Stimulated activated CD4-positive, alpha-beta T cell treated with anti-CD3 and anti-CD28 coated beads, Interleukin-4, amount 100 ng/mL, for 1 hour (primary cell): ENCODE measurements at regions not wholly inside any gene's neighbourhood (a gene's known extent, or its start where the extent isn't known, plus 50 kb on each side); places are given as distances from the start of the nearest gene placed in this dataset.
"Not testable (repeated sequence)": the region's sequence is repeated elsewhere in the genome, so short reads cannot be mapped to it uniquely, and the experiment has no call there.

Source experiments
- DNase-seq: peaks from one replicate; pipeline ENCODE4 v3.0.0-alpha.2; 2020

GRCh38 chr7:145434811-145435210 lies 599.0 kb upstream of the TPK1 start:
- no peak for DNase-seq

GRCh38 chr7:145431834-145432233 lies 596.0 kb upstream of the TPK1 start:
- DNase-seq: no peak

- not testable (repeated sequence) for DNase-seq
Measured at GRCh38 chr7:145418481-145418880, 582.6 kb upstream of the TPK1 start.

GRCh38 chr7:145411066-145411465 lies 575.2 kb upstream of the TPK1 start:
- DNase-seq: no peak

GRCh38 chr7:145398758-145399157 lies 562.9 kb upstream of the TPK1 start:
- no peak for DNase-seq

- no peak for DNase-seq
Measured at GRCh38 chr7:145394126-145394525, 558.3 kb upstream of the TPK1 start.

GRCh38 chr7:145382762-145383161 lies 546.9 kb upstream of the TPK1 start:
- no peak for DNase-seq

GRCh38 chr7:145378197-145378596 lies 542.3 kb upstream of the TPK1 start:
- no peak for DNase-seq

- no peak for DNase-seq
Measured at GRCh38 chr7:145360511-145361100, 524.8 kb upstream of the TPK1 start.

- DNase-seq: no peak
Measured at GRCh38 chr7:145350334-145350733, 514.5 kb upstream of the TPK1 start.

- DNase-seq: not testable (repeated sequence)
Measured at GRCh38 chr7:145349452-145349851, 513.6 kb upstream of the TPK1 start.

GRCh38 chr7:145347271-145347670 lies 511.4 kb upstream of the TPK1 start:
- DNase-seq: no peak

GRCh38 chr7:145339319-145339718 lies 503.5 kb upstream of the TPK1 start:
- DNase-seq: no peak

- DNase-seq: no peak
Measured at GRCh38 chr7:145331522-145331921, 495.7 kb upstream of the TPK1 start.

GRCh38 chr7:145331076-145331475 lies 495.2 kb upstream of the TPK1 start:
- no peak for DNase-seq

- no peak for DNase-seq
Measured at GRCh38 chr7:145327646-145328045, 491.8 kb upstream of the TPK1 start.

GRCh38 chr7:145324081-145324480 lies 488.2 kb upstream of the TPK1 start:
- DNase-seq: no peak

GRCh38 chr7:145313551-145313950 lies 477.7 kb upstream of the TPK1 start:
- no peak for DNase-seq

GRCh38 chr7:145293754-145294153 lies 457.9 kb upstream of the TPK1 start:
- DNase-seq: no peak

- DNase-seq: no peak
Measured at GRCh38 chr7:145293228-145293701, 457.4 kb upstream of the TPK1 start.

- DNase-seq: no peak
Measured at GRCh38 chr7:145289384-145289783, 453.5 kb upstream of the TPK1 start.

- DNase-seq: no peak
Measured at GRCh38 chr7:145276118-145276517, 440.3 kb upstream of the TPK1 start.

GRCh38 chr7:145269418-145270161 lies 433.7 kb upstream of the TPK1 start:
- DNase-seq: no peak

GRCh38 chr7:145265180-145265579 lies 429.3 kb upstream of the TPK1 start:
- no peak for DNase-seq

GRCh38 chr7:145263886-145264285 lies 428.0 kb upstream of the TPK1 start:
- DNase-seq: no peak
